ENCODE measurements at regions not wholly inside any gene's neighbourhood (a gene's known extent, or its start where the extent isn't known, plus 50 kb on each side); places are given as distances from the start of the nearest gene placed in this dataset.

DNA sequence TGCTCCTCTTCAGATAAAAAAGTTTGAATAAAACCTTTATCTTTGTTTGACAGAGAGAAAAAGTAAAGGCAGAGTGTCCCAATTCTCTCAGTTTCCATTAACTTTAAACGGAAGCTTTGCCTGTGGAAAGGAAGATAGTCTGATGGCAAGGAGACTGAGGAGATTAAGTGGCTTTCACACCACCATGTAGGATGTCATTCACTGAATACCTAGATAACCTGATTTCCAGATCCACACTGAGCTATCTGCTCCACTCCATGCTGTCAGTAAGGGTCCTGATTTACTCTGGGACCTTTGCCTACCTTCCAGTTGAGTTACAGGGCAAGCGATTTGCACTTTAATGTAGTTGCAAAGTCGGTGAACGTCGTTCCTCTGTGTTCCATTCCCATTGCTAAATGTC lies 233.4 kb upstream of the TBL1XR1 start:
- H3K4me1 ChIP-seq (replicated peaks in 1 of 4; ENCODE audit: control insufficient read depth in 3 of 4, insufficient read depth in 4 of 4, low read length in 3 of 4), result peaks cover 0 to 19% (median 7%) of the 10 kb centered on the region in 4 experiments; a peak in 6 of 7 replicates
- no peak for TF ChIP-seq KDM1A (IDR thresholded peaks at IDR 0.05; ENCODE audit: borderline replicate concordance, low read length)
- no peak overlapping the region for H3K27ac ChIP-seq (ENCODE audit: low read depth, low read length)
- H4K8ac ChIP-seq (ENCODE audit: extremely low read depth, insufficient read depth, low read length), result no peak overlapping the region
- no peak overlapping the region for H3K4ac ChIP-seq (replicated peaks; ENCODE audit: insufficient read length, low read depth, low read length)
- H3K79me2 ChIP-seq (ENCODE audit: control insufficient read depth in 1 of 2, insufficient read depth in 2 of 2, low read length in 2 of 2), result no peaks in the 10 kb centered on the region
- H4K20me1 ChIP-seq (replicated peaks in 1 of 2; ENCODE audit: control insufficient read depth in 1 of 2, insufficient read depth in 2 of 2, low read length in 2 of 2), result no peaks in the 10 kb centered on the region
- no peak overlapping the region for H4K91ac ChIP-seq (replicated peaks; ENCODE audit: insufficient read length, low read length)
- H2BK15ac ChIP-seq (ENCODE audit: low read length), result no peak overlapping the region
- no peak overlapping the region for H2BK120ac ChIP-seq (replicated peaks; ENCODE audit: low read depth, low read length)
- H3K9me3 ChIP-seq (ENCODE audit: insufficient read depth in 2 of 2, low read depth in 1 of 2, low read length in 1 of 2), result no peaks in the 10 kb centered on the region
- no peak overlapping the region; the same call in 1 of the 2 replicates for H2BK12ac ChIP-seq (ENCODE audit: low read depth, low read length)
- no peaks in the 10 kb centered on the region for H3K36me3 ChIP-seq (ENCODE audit: control insufficient read depth in 2 of 4, insufficient read depth in 4 of 4, low read length in 3 of 4)
- H3K18ac ChIP-seq (ENCODE audit: extremely low read depth, low read length), result no peak overlapping the region
- FAIRE-seq (no peak), DNase-seq (ENCODE audit: low read depth in 1 of 2, low spot score in 2 of 2) (no peak)
- no peak overlapping the region for H2BK5ac ChIP-seq (ENCODE audit: low read depth, low read length)
- no peak overlapping the region for H4K5ac ChIP-seq (ENCODE audit: insufficient read length, low read depth, low read length)
- H3K27me3 ChIP-seq (replicated peaks in 1 of 4; ENCODE audit: control insufficient read depth in 3 of 4, extremely low read depth in 1 of 4, insufficient read depth in 3 of 4, low read length in 3 of 4), result no peaks in the 10 kb centered on the region
- H3K56ac ChIP-seq (replicated peaks; ENCODE audit: insufficient read length, low read depth, low read length), result no peak overlapping the region
- H3K79me1 ChIP-seq (ENCODE audit: low read depth, low read length), result no peaks in the 10 kb centered on the region
- H3K23ac ChIP-seq (ENCODE audit: insufficient read length), result no peak overlapping the region
- POLR2A ChIA-PET (ENCODE audit: partially characterized antibody), result no interaction called here
- CTCF ChIA-PET (ENCODE audit: partially characterized antibody), result no interaction called here
- peak overlapping the region; percentile 12; the same call in 1 of the 2 replicates for H2AFZ ChIP-seq (ENCODE audit: low read length)
- no peaks in the 10 kb centered on the region for H3K23me2 ChIP-seq (ENCODE audit: low read depth, low read length)
- no peak overlapping the region for H2AK5ac ChIP-seq (ENCODE audit: low read depth, low read length)
- H2BK20ac ChIP-seq (ENCODE audit: low read length), result peak overlapping the region; percentile 11; the same call in 1 of the 2 replicates
- 22% methylated on average over 5 of the region's 5 CpGs; no CpG with 5 or more reads in 1 of the 2 experiments for WGBS, 2 experiments (ENCODE audit: extremely low coverage in 1 of 2, insufficient coverage in 1 of 2, insufficient read length in 1 of 2, insufficient replicate concordance in 2 of 2, low coverage in 1 of 2, low lambda C conversion rate in 2 of 2, missing lambda C conversion rate in 1 of 2)
- no peak overlapping the region for H3K4me3 ChIP-seq (ENCODE audit: extremely low read depth in 1 of 4, insufficient read depth in 2 of 4, low read depth in 3 of 4, low read length in 4 of 4)
- H3K14ac ChIP-seq (ENCODE audit: insufficient read length), result no peak overlapping the region
- peak overlapping the region; percentile 11 to 43; a peak in 1 of 4 replicates for H3K4me2 ChIP-seq (ENCODE audit: insufficient read depth in 1 of 2, low read depth in 2 of 2, low read length in 2 of 2)
- no peak overlapping the region for H3K9ac ChIP-seq (replicated peaks in 1 of 4; ENCODE audit: extremely low read depth in 1 of 4, low read depth in 3 of 4, low read length in 3 of 4)
